Neural cell (in vitro differentiated cells): ENCODE measurements at regions not wholly inside any gene's neighbourhood (a gene's known extent, or its start where the extent isn't known, plus 50 kb on each side); places are given as distances from the start of the nearest gene placed in this dataset.

Experiments used
- H2AFZ ChIP-seq: fragments of 200-600, 300-800 bp; sonication (generic), shearing (Covaris generic); 2 replicates; pipeline ENCODE4 v1.6.0; 2014; ENCODE audit warnings: low read depth, mild to moderate bottlenecking, antibody characterized with exemption, low read length, moderate library complexity
- H3F3A ChIP-seq: fragments of 200-600 bp; shearing (Covaris generic); 2 replicates; pipeline ENCODE4 v1.6.1; 2016; ENCODE audit warnings: mild to moderate bottlenecking, moderate library complexity, mixed read lengths, antibody characterized with exemption, low read length; ENCODE audit not compliant: insufficient read depth, poor library complexity, severe bottlenecking
- H3K27ac ChIP-seq: fragments of 200-600, 300-800 bp; sonication (generic), shearing (Covaris generic); 2 replicates; pipeline ENCODE4 v1.5.1; 2014; ENCODE audit warnings: mild to moderate bottlenecking, low read length, moderate library complexity
- H3K27me3 ChIP-seq: fragments of 300-800, 200-600 bp; sonication (generic), shearing (Covaris generic); 2 replicates; pipeline ENCODE4 v1.6.0; 2014; ENCODE audit warnings: mild to moderate bottlenecking, low read depth, low read length, moderate library complexity; ENCODE audit not compliant: insufficient read depth
- H3K36me3 ChIP-seq: fragments of 300-800, 200-600 bp; sonication (generic), shearing (Covaris generic); 2 replicates; pipeline ENCODE4 v1.5.1; 2014; ENCODE audit warnings: mild to moderate bottlenecking, antibody characterized with exemption, low read length, moderate library complexity; ENCODE audit not compliant: insufficient read depth
- H3K4me2 ChIP-seq: fragments of 300-800, 200-600 bp; sonication (generic), shearing (Covaris generic); 2 replicates; pipeline ENCODE4 v1.6.0; 2014; ENCODE audit warnings: mild to moderate bottlenecking, low read length
- H3K4me3 ChIP-seq: fragments of 300-800, 200-600 bp; sonication (generic), shearing (Covaris generic); 2 replicates; pipeline ENCODE4 v1.5.1; 2014; ENCODE audit warnings: mild to moderate bottlenecking, low read length, moderate library complexity
- H3K79me2 ChIP-seq: fragments of 200-600 bp; shearing (Covaris generic); replicated peaks from 2 replicates; pipeline ENCODE4 v1.6.0; 2014; ENCODE audit warnings: mild to moderate bottlenecking, low read length, moderate library complexity; ENCODE audit not compliant: insufficient read depth
- H3K9ac ChIP-seq: fragments of 300-800, 200-600 bp; sonication (generic), shearing (Covaris generic); 2 replicates; pipeline ENCODE4 v1.6.1; 2016; ENCODE audit warnings: mild to moderate bottlenecking, low read length, mixed read lengths
- H3K9me2 ChIP-seq: fragments of 200-600 bp; shearing (Covaris generic); 2 replicates; pipeline ENCODE4 v1.6.1; 2016; ENCODE audit warnings: mild to moderate bottlenecking, low read length, mixed read lengths; ENCODE audit not compliant: insufficient read depth
- H3K9me3 ChIP-seq: fragments of 200-600, 300-800 bp; sonication (generic), shearing (Covaris generic); 2 replicates; pipeline ENCODE4 v1.6.1; 2016; ENCODE audit warnings: mild to moderate bottlenecking, mixed run types, low read length, moderate library complexity, mixed read lengths
- H4K20me1 ChIP-seq: fragments of 200-600 bp; shearing (Covaris generic); 2 replicates; pipeline ENCODE4 v1.6.1; 2016; ENCODE audit warnings: mild to moderate bottlenecking, mixed run types; ENCODE audit not compliant: insufficient read depth
- CTCF ChIP-seq: fragments of 450-650 bp; IDR thresholded peaks from 2 replicates; pipeline ENCODE4 v1.5.1; 2014; ENCODE audit warnings: antibody characterized with exemption, mild to moderate bottlenecking, moderate library complexity; ENCODE audit not compliant: poor library complexity, severe bottlenecking
- EP300 ChIP-seq: fragments of 450-650 bp; conservative IDR thresholded peaks from 2 replicates; pipeline ENCODE4 v1.6.1; 2014; ENCODE audit warnings: antibody characterized with exemption, mild to moderate bottlenecking, moderate library complexity; ENCODE audit not compliant: poor library complexity, severe bottlenecking
- EZH2 ChIP-seq: fragments of 200-600, 300-800 bp; shearing (Covaris generic), sonication (generic); IDR thresholded peaks from 2 replicates; pipeline ENCODE4 v1.6.1; 2014; ENCODE audit warnings: antibody characterized with exemption, low read length, borderline replicate concordance, mild to moderate bottlenecking; ENCODE audit not compliant: insufficient read depth, poor library complexity, severe bottlenecking
- MXI1 ChIP-seq: fragments of 450-650 bp; conservative IDR thresholded peaks from 2 replicates; pipeline ENCODE4 v1.6.1; 2014; ENCODE audit warnings: antibody characterized with exemption, mild to moderate bottlenecking; ENCODE audit not compliant: poor library complexity, severe bottlenecking
- POLR2AphosphoS5 ChIP-seq: IDR thresholded peaks from 2 replicates; pipeline ENCODE4 v1.6.1; 2012
- RAD21 ChIP-seq: fragments of 450-650 bp; conservative IDR thresholded peaks from 2 replicates; pipeline ENCODE4 v1.6.1; 2014; ENCODE audit warnings: antibody characterized with exemption, mild to moderate bottlenecking, moderate library complexity
- REST ChIP-seq: IDR thresholded peaks from 2 replicates; pipeline ENCODE4 v1.6.1; 2012; ENCODE audit warnings: borderline replicate concordance
- SMC3 ChIP-seq: fragments of 450-650 bp; conservative IDR thresholded peaks from 2 replicates; pipeline ENCODE4 v1.6.1; 2014; ENCODE audit warnings: antibody characterized with exemption, mild to moderate bottlenecking, moderate library complexity; ENCODE audit not compliant: poor library complexity
- TAF1 ChIP-seq: IDR thresholded peaks from 2 replicates; pipeline ENCODE4 v1.6.1; 2012; ENCODE audit warnings: low read depth

- peak; percentile 78 for TF ChIP-seq POLR2AphosphoS5
- no peak for TF ChIP-seq MXI1
- H3F3A ChIP-seq: no peaks in the 10 kb centered on the region
- H2AFZ ChIP-seq: no peak overlapping the region
- H4K20me1 ChIP-seq: no peaks in the 10 kb centered on the region
- no peaks in the 10 kb centered on the region for H3K36me3 ChIP-seq
- H3K27me3 ChIP-seq: no peaks in the 10 kb centered on the region
- H3K4me2 ChIP-seq: peak overlapping the region; percentile 48
- H3K27ac ChIP-seq: no peak overlapping the region
- no peaks in the 10 kb centered on the region for H3K9me2 ChIP-seq
- no peak overlapping the region for H3K9ac ChIP-seq
- no peaks in the 10 kb centered on the region for H3K79me2 ChIP-seq
- peak overlapping the region; percentile 11 for H3K4me3 ChIP-seq
- H3K9me3 ChIP-seq: no peaks in the 10 kb centered on the region
These were observed 175.3 kb upstream of the TCF4 start for GRCh38 chr18:55763298-55763697.

- H3K4me3 ChIP-seq: no peak overlapping the region
These were observed 174.4 kb upstream of the TCF4 start for GRCh38 chr18:55762424-55762823.

More at GRCh38 chr18:55762424-55762823, 174.4 kb upstream of the TCF4 start:
- Histone ChIP-seq H3F3A (no peaks in the 10 kb centered on the region), H2AFZ (no peak overlapping the region), H3K9me3 (no peaks in the 10 kb centered on the region), H3K4me2 (no peak overlapping the region), H4K20me1 (no peaks in the 10 kb centered on the region), H3K9ac (no peak overlapping the region), H3K36me3 (no peaks in the 10 kb centered on the region), H3K79me2 (no peaks in the 10 kb centered on the region), H3K9me2 (no peaks in the 10 kb centered on the region), H3K27me3 (no peaks in the 10 kb centered on the region), H3K27ac (no peak overlapping the region)
- TF ChIP-seq RAD21: no peak
- no peak for TF ChIP-seq MXI1
- no peak for TF ChIP-seq EZH2
- TF ChIP-seq POLR2AphosphoS5: no peak
- TF ChIP-seq SMC3: no peak
- no peak for TF ChIP-seq REST
- no peak for TF ChIP-seq TAF1
- TF ChIP-seq CTCF: no peak
- no peak for TF ChIP-seq EP300
